Stomach smooth muscle (tissue), 2 donors: ENCODE measurements at regions not wholly inside any gene's neighbourhood (a gene's known extent, or its start where the extent isn't known, plus 50 kb on each side); places are given as distances from the start of the nearest gene placed in this dataset.

Experiments used
- H3K27ac ChIP-seq: one replicate; pipeline ENCODE4 v1.7.0; 2013; ENCODE audit warnings: mild to moderate bottlenecking, low read length, inconsistent platforms
- H3K27me3 ChIP-seq, 2 donors: one replicate each; pipeline ENCODE4 v1.7.0; 2013; ENCODE audit warnings: low read length in 2 of 2; ENCODE audit not compliant: insufficient read depth in 2 of 2, control insufficient read depth in 1 of 2
- H3K36me3 ChIP-seq, 2 donors: one replicate each; pipeline ENCODE4 v1.7.0; 2013; ENCODE audit warnings: low read length in 2 of 2; ENCODE audit not compliant: control insufficient read depth in 2 of 2, insufficient read depth in 2 of 2
- H3K4me1 ChIP-seq: one replicate; pipeline ENCODE4 v1.7.0; 2013; ENCODE audit warnings: low read length; ENCODE audit not compliant: control insufficient read depth, insufficient read depth
- H3K4me3 ChIP-seq, 2 donors: one replicate each; pipeline ENCODE4 v1.7.0; 2013; ENCODE audit warnings: low read length in 2 of 2
- H3K9ac ChIP-seq, 2 donors: one replicate each; pipeline ENCODE4 v1.7.0; 2013; ENCODE audit warnings: low read length in 2 of 2, mild to moderate bottlenecking in 1 of 2
- H3K9me3 ChIP-seq, 2 donors: one replicate each; pipeline ENCODE4 v1.7.0; 2013; ENCODE audit warnings: low read length in 2 of 2; ENCODE audit not compliant: control insufficient read depth in 2 of 2
- donor health status: healthy.
- donor health status: Pancreatic carcinoma.

DNA sequence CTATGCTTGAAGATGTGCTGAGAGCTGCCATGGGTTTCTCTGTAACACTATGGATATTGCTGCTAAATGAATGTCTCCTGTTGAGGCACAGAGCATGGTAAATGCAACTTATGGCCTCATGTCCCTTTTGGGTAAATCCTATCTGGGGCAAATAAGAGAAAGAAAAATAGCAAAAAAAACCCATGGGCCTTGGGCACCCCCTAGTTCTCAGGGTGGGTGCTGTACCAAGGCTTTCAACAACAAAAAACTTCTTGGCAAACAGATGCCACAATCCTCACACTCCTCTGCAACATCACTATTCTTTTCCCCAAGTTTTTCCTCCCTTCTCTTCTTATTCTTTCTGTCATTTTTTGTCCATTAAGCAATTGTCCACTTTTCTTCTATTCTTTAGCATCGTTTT is 340.1 kb upstream of the ROBO2 start:
- Histone ChIP-seq H3K9ac (no peak overlapping the region), H3K27ac (no peak overlapping the region), H3K4me1 (no peaks in the 10 kb centered on the region), H3K36me3 (no peaks in the 10 kb centered on the region), H3K4me3 (no peak overlapping the region), H3K9me3 (no peaks in the 10 kb centered on the region), H3K27me3 (no peaks in the 10 kb centered on the region)

DNA sequence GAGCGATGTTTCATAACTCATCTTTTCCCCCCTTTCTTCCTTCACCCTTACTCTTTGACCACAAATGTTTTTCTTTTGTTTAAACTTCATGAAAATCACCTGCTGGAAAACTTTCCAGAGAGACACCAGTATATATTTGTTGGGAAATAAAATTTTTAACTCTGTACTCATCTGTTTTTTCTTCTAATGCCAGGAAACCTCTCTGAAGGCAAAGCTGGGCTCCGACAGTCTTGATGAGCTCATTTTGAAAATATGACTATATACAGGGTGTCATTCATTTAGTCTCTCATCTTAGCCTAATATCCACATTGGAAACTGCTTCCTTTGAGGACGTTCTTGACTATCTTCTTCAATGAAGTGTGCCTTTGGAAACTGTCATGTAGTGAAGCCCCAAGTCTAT is 339.6 kb upstream of the ROBO2 start:
- no peaks in the 10 kb centered on the region for H3K4me1 ChIP-seq
- no peaks in the 10 kb centered on the region for H3K9me3 ChIP-seq
- no peaks in the 10 kb centered on the region for H3K36me3 ChIP-seq
- no peak overlapping the region for H3K4me3 ChIP-seq
- no peaks in the 10 kb centered on the region for H3K27me3 ChIP-seq
- no peak overlapping the region for H3K27ac ChIP-seq
- no peak overlapping the region for H3K9ac ChIP-seq

DNA sequence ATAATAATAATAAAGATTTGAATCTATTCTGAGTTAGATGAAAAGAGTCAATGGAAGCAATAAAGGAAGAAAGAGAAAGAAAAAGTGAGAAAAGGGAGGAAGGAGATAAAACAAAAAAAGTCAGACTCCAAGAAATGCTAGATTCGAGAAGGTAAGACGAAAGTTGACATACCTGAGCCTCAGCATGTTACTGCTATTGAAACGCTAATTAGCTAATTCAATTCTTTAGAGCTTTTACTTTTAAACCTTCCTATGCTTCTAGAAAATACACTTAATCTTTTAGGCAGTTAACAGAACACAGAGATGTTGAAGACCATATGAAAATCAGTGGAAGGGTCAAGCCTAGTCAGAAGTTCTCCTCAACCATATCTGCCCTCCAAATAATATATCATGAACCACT is 337.2 kb upstream of the ROBO2 start:
- H3K36me3 ChIP-seq = no peaks in the 10 kb centered on the region
- H3K4me3 ChIP-seq = no peak overlapping the region
- no peaks in the 10 kb centered on the region for H3K4me1 ChIP-seq
- H3K27ac ChIP-seq = no peak overlapping the region
- no peaks in the 10 kb centered on the region for H3K27me3 ChIP-seq
- no peaks in the 10 kb centered on the region for H3K9me3 ChIP-seq
- H3K9ac ChIP-seq = no peak overlapping the region

DNA sequence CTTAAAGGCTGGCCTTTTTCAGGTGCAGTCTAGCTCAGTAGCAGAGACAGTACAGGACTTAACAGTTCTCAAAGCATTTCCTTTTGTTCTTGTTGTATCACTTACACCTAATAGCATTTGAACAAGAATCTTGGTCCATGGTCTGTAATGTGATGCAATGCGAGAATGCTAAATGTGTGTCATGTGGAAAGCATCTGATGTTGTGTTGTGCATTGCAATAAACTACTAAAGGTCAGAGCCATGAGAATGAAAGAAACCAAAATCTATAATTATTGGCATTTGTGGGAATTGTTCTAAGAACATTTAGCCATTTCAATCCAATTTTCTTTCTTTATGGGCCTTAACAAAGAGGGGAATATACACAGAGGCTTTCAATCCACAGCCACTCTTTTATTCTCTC is 324.5 kb upstream of the ROBO2 start:
- Histone ChIP-seq H3K9me3 (no peaks in the 10 kb centered on the region), H3K27me3 (no peaks in the 10 kb centered on the region), H3K36me3 (no peaks in the 10 kb centered on the region), H3K9ac (no peak overlapping the region), H3K4me3 (no peak overlapping the region), H3K4me1 (no peaks in the 10 kb centered on the region), H3K27ac (no peak overlapping the region)

DNA sequence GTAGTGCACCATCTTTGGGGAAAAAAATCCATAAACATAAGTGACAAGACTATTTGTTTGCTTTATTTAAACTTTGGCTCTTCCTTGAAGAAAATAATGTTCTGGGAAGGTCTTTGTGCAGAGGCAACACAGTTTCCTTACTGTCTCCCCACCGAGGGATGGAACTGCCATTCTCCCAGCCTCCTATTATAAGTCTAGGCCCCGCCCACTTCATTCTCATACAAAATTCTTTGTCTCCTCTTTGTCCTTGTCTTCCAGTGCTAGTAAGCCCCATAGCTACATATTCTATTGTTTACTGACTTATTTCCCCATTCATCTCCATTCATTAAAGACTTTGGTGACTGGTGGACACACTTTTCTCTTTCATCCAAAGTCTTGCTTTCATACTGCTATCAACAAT is 316.5 kb upstream of the ROBO2 start:
- H3K27me3 ChIP-seq = no peaks in the 10 kb centered on the region
- H3K27ac ChIP-seq = no peak overlapping the region
- H3K4me3 ChIP-seq = no peak overlapping the region
- H3K9me3 ChIP-seq = no peaks in the 10 kb centered on the region
- H3K4me1 ChIP-seq = no peaks in the 10 kb centered on the region
- no peaks in the 10 kb centered on the region for H3K36me3 ChIP-seq
- H3K9ac ChIP-seq = no peak overlapping the region

DNA sequence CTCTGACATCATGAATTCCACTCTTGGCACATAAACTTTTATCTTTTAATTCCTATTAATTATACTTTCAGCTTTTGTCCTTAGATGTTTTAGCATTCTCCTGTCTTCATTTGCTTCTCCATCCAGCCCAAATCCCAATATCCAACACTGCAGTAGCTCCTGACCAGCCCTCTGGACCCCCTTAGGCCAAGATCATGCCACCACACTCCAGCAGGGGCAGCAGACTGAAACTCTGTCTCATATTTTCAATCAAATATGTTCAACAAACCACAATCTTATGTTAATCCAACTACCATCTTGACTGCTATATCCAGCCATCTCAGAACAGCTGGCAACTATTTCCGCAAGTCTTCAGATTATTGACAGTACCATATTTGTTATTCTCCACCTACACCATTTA is 315.8 kb upstream of the ROBO2 start:
- Histone ChIP-seq H3K9me3 (no peaks in the 10 kb centered on the region), H3K27ac (no peak overlapping the region), H3K36me3 (no peaks in the 10 kb centered on the region), H3K4me3 (no peak overlapping the region), H3K27me3 (no peaks in the 10 kb centered on the region), H3K9ac (no peak overlapping the region), H3K4me1 (no peaks in the 10 kb centered on the region)

GRCh38 chr3:76724706-76725105 is 315.2 kb upstream of the ROBO2 start:
- no peak overlapping the region for H3K9ac ChIP-seq
- H3K27me3 ChIP-seq = no peaks in the 10 kb centered on the region
- no peak overlapping the region for H3K4me3 ChIP-seq
- no peaks in the 10 kb centered on the region for H3K9me3 ChIP-seq
- no peaks in the 10 kb centered on the region for H3K4me1 ChIP-seq
- no peak overlapping the region for H3K27ac ChIP-seq
- H3K36me3 ChIP-seq = no peaks in the 10 kb centered on the region

DNA sequence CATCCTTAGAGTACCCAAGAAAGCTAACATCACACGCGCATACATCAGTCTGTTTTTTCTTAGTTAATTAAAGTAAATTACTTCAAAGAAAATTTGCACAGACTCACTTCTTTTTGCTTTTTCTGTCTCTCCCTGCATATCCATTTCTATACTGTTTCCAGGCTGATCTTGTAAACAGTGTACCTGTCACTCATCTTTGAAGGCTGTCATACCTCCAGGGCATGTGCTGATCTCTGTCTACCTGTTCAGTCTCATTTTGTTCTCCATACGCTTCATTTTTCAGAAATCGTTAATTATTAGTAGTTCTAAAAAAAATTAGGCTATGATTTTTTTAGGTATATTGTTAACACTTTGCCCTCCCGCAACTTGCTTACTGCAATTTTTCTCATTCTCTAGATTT is 313.9 kb upstream of the ROBO2 start:
- Histone ChIP-seq H3K9ac (no peak overlapping the region), H3K36me3 (no peaks in the 10 kb centered on the region), H3K4me1 (no peaks in the 10 kb centered on the region), H3K27ac (no peak overlapping the region), H3K27me3 (no peaks in the 10 kb centered on the region), H3K4me3 (no peak overlapping the region), H3K9me3 (no peaks in the 10 kb centered on the region)

- Histone ChIP-seq H3K4me3 (no peak overlapping the region), H3K36me3 (no peaks in the 10 kb centered on the region), H3K9me3 (no peaks in the 10 kb centered on the region), H3K27me3 (no peaks in the 10 kb centered on the region), H3K4me1 (no peaks in the 10 kb centered on the region), H3K9ac (no peak overlapping the region), H3K27ac (no peak overlapping the region)
These were observed 311.5 kb upstream of the ROBO2 start for GRCh38 chr3:76728426-76728825.

DNA sequence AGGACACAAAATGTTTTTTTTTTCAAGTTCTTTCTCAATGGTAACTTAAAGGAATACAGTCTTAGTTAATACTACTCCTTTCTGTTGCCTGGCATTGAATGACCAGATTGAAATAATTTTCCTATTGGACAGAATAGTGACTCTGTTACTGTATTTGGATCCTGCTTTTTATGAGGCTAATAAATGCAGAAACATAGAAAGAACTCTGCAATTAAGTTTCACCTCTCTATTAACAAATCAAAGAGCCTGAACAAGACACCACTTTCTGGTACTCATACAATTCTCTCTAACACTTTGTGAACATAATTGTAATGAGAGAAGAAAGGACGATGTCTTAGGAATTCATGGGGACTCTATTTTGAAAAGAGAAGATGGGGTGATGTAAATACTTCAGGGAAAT is 308.4 kb upstream of the ROBO2 start:
- Histone ChIP-seq H3K27ac (no peak overlapping the region), H3K4me3 (no peak overlapping the region), H3K4me1 (no peaks in the 10 kb centered on the region), H3K36me3 (no peaks in the 10 kb centered on the region), H3K9ac (no peak overlapping the region), H3K27me3 (no peaks in the 10 kb centered on the region), H3K9me3 (no peaks in the 10 kb centered on the region)

GRCh38 chr3:76733073-76733759 is 306.7 kb upstream of the ROBO2 start:
- H3K27ac ChIP-seq = no peak overlapping the region
- no peaks in the 10 kb centered on the region for H3K9me3 ChIP-seq
- H3K4me1 ChIP-seq = no peaks in the 10 kb centered on the region
- no peaks in the 10 kb centered on the region for H3K27me3 ChIP-seq
- H3K4me3 ChIP-seq = no peak overlapping the region
- H3K36me3 ChIP-seq = no peaks in the 10 kb centered on the region
- H3K9ac ChIP-seq = no peak overlapping the region
